Panc1 (cell line): ENCODE measurements at regions not wholly inside any gene's neighbourhood (a gene's known extent, or its start where the extent isn't known, plus 50 kb on each side); places are given as distances from the start of the nearest gene placed in this dataset.

ENCODE experiments used
- ATAC-seq: fragments of 200-7000 bp; cut with Tn5 transposase; 2 replicates; pipeline ENCODE4 v1.9.1; 2020; ENCODE audit warnings: mild to moderate bottlenecking, moderate library complexity
- BruUV-seq: library from RNA; stranded (reverse); fragments of 400-500 nt; replicated peaks from 2 replicates; lab custom pipeline; 2021; lab: Mats Ljungman, UMichigan
- CTCF ChIA-PET: fragments of 300-600 bp; sonication (Branson Sonifier 250); formaldehyde crosslinking; loops from one replicate; lab custom pipeline; 2022; ENCODE audit warnings: antibody characterized with exemption; lab: Charles Lee
- POLR2A ChIA-PET: fragments of 300-600 bp; sonication (Branson Sonifier 250); formaldehyde crosslinking; loops from one replicate; lab custom pipeline; 2022; ENCODE audit warnings: antibody characterized with exemption; lab: Charles Lee
- DNase-seq: peaks from one replicate; pipeline ENCODE4 v3.0.0-alpha.2; 2010; ENCODE audit warnings: low read depth, low spot score
- H3K27ac ChIP-seq: 2 replicates; pipeline ENCODE4 v1.5.1; 2011; ENCODE audit warnings: mild to moderate bottlenecking, low read length, inconsistent platforms
- H3K27me3 ChIP-seq: fragments of 200-500 bp; sonication (Bioruptor generic); 2 replicates; pipeline ENCODE4 v1.6.0; 2014; ENCODE audit warnings: low read length, inconsistent platforms; ENCODE audit not compliant: control insufficient read depth, insufficient read depth
- H3K36me3 ChIP-seq: fragments of 200-500 bp; sonication (Bioruptor generic); 2 replicates; pipeline ENCODE4 v1.5.1; 2014; ENCODE audit warnings: inconsistent platforms, mild to moderate bottlenecking, low read length, moderate library complexity; ENCODE audit not compliant: control insufficient read depth, insufficient read depth
- H3K4me1 ChIP-seq: 2 replicates; pipeline ENCODE4 v1.5.1; 2011; ENCODE audit warnings: inconsistent platforms, mild to moderate bottlenecking, low read length, moderate library complexity; ENCODE audit not compliant: control insufficient read depth, insufficient read depth
- H3K4me3 ChIP-seq, 2 experiments: 2 replicates each; pipeline ENCODE4 v1.5.1; 2011 to 2012; ENCODE audit warnings: low read depth in 2 of 2, low read length in 2 of 2, mild to moderate bottlenecking in 2 of 2, inconsistent platforms in 1 of 2, moderate library complexity in 1 of 2
- H3K9me3 ChIP-seq: fragments of 200-500 bp; sonication (Bioruptor generic); 2 replicates; pipeline ENCODE4 v1.5.1; 2014; ENCODE audit warnings: low read depth, mild to moderate bottlenecking, inconsistent platforms, low read length, moderate library complexity; ENCODE audit not compliant: control insufficient read depth, insufficient read depth
- CTCF ChIP-seq: fragments of 450-650 bp; IDR thresholded peaks from 2 replicates; pipeline ENCODE4 v1.5.1; 2017; ENCODE audit warnings: mild to moderate bottlenecking
- POLR2AphosphoS5 ChIP-seq: IDR thresholded peaks from 2 replicates; pipeline ENCODE4 v1.6.1; 2012; ENCODE audit warnings: mild to moderate bottlenecking, low read depth, low read length, moderate library complexity
- REST ChIP-seq, 2 experiments: IDR thresholded peaks; 2 replicates each; pipeline ENCODE4 v1.6.1; 2011 to 2012; ENCODE audit warnings: low read depth in 2 of 2, control low read depth in 1 of 2, low read length in 1 of 2, mild to moderate bottlenecking in 1 of 2, moderate library complexity in 1 of 2; ENCODE audit not compliant: insufficient read depth in 1 of 2
- SIN3A ChIP-seq: IDR thresholded peaks from 2 replicates; pipeline ENCODE4 v1.6.1; 2012; ENCODE audit warnings: low read depth, mild to moderate bottlenecking, low read length, moderate library complexity, borderline replicate concordance; ENCODE audit not compliant: insufficient read depth
- TCF7L2 ChIP-seq: IDR thresholded peaks from 2 replicates; pipeline ENCODE4 v1.6.1; 2011; ENCODE audit warnings: mild to moderate bottlenecking, low read depth, low read length, inconsistent platforms
- in situ Hi-C: cut with HindIII; loops from 2 replicates; pipeline ENCODE4 v1.10.0; 2016; ENCODE audit warnings: low sequenced_read_pairs, low pct_unique_long_range_greater_than_20kb
- intact Hi-C: fragments of 100-400 bp; cut with micrococcal nuclease; formaldehyde crosslinking; loops from one replicate; pipeline ENCODE4 v1.10.0; 2022; ENCODE audit not compliant: unreplicated experiment

- Histone ChIP-seq H3K36me3 (no peaks in the 10 kb centered on the region), H3K9me3 (no peaks in the 10 kb centered on the region), H3K27me3 (no peaks in the 10 kb centered on the region), H3K4me1 (no peaks in the 10 kb centered on the region), H3K27ac (no peak overlapping the region), H3K4me3 (no peak overlapping the region)
- intact Hi-C loops (no loop called here), in situ Hi-C loops (no loop called here)
- no peak for ATAC-seq
- ChIA-PET POLR2A (no interaction called here), CTCF (no interaction called here)
- TF ChIP-seq SIN3A (no peak), POLR2AphosphoS5 (no peak), REST (IDR thresholded peaks at IDR 0.05; ENCODE audit: insufficient read depth in 1 of 2, low read depth in 2 of 2, low read length in 1 of 2) (no peak), CTCF (no peak), TCF7L2 (no peak)
- BruUV-seq, result no TSS peak
- DNase-seq, result no peak
These were observed 110.3 kb upstream of the MITF start for GRCh38 chr3:69628951-69629350.

- H3K27ac ChIP-seq, result no peak overlapping the region
- no peak for DNase-seq
- intact Hi-C loops (no loop called here), in situ Hi-C loops (no loop called here)
- H3K4me1 ChIP-seq, result no peaks in the 10 kb centered on the region
- H3K4me3 ChIP-seq, result no peak overlapping the region
- no peaks in the 10 kb centered on the region for H3K9me3 ChIP-seq
- TF ChIP-seq POLR2AphosphoS5 (no peak), CTCF (no peak), REST (IDR thresholded peaks at IDR 0.05; ENCODE audit: insufficient read depth in 1 of 2, low read depth in 2 of 2, low read length in 1 of 2) (no peak), TCF7L2 (no peak), SIN3A (no peak)
- no peaks in the 10 kb centered on the region for H3K27me3 ChIP-seq
- CTCF ChIA-PET, result no interaction called here
- BruUV-seq, result no TSS peak
- no peaks in the 10 kb centered on the region for H3K36me3 ChIP-seq
- POLR2A ChIA-PET, result no interaction called here
- no peak for ATAC-seq
These were observed 126.0 kb upstream of the MITF start for GRCh38 chr3:69613286-69613685.
